ENCODE measurements at regions not wholly inside any gene's neighbourhood (a gene's known extent, or its start where the extent isn't known, plus 50 kb on each side); places are given as distances from the start of the nearest gene placed in this dataset.

DNA sequence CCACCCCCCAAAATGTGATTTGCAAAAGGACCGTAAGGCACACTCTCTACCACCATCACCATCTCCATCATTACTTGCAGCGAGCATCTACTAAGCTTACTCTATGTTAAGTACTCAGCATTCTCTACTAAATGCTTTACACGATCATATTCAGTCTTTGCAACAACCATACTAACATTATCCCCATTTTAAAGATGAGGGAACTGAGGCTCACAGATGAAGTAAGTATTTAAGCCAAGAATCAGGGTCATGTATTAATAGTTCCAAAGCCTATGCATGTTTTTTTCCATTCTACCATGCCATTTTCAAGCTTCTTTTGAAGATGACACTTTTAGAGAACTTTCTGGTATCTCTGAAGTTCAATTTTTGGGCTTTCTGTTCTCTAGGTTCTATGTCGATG lies 121.7 kb upstream of the ANKRD55 start:
- H4K20me1 ChIP-seq (replicated peaks; ENCODE audit: control insufficient read depth, insufficient read depth, low read length), result no peaks in the 10 kb centered on the region
- H3K9me3 ChIP-seq (replicated peaks; ENCODE audit: control insufficient read depth, insufficient read depth, low read depth, low read length), result no peaks in the 10 kb centered on the region
- BruUV-seq (replicated peaks), result no TSS peak
- no peak overlapping the region for H3K4me3 ChIP-seq
- H3K79me2 ChIP-seq (ENCODE audit: control insufficient read depth, insufficient read depth, low read length), result no peaks in the 10 kb centered on the region
- H3K36me3 ChIP-seq (ENCODE audit: control insufficient read depth, insufficient read depth, low read length), result no peaks in the 10 kb centered on the region
- H3K4me2 ChIP-seq (ENCODE audit: insufficient read depth, low read length), result no peak overlapping the region
- in situ Hi-C loops (cut with MboI), result no loop called here
- DNase-seq (ENCODE audit: extremely low read depth in 1 of 4, low spot score in 3 of 4) (no peak), FAIRE-seq (no peak), ATAC-seq (no peak)
- no peak overlapping the region for H3K9ac ChIP-seq (ENCODE audit: insufficient read depth in 1 of 2, low read depth in 2 of 2, low read length in 2 of 2)
- no peak overlapping the region for H3K27ac ChIP-seq (ENCODE audit: extremely low read depth, low read depth, low read length)
- ChIA-PET CTCF (ENCODE audit: low intra/inter-chr PET ratio) (no interaction called here), POLR2A (interaction anchor here (0.6 kb wide), 1 partner anchor 167 kb away, joined by 3 read pairs; no protein-coding TSS in a partner anchor)
- H2AFZ ChIP-seq (ENCODE audit: low read depth, low read length), result no peak overlapping the region
- no peaks in the 10 kb centered on the region for H3K4me1 ChIP-seq (replicated peaks in 1 of 2; ENCODE audit: control insufficient read depth in 2 of 2, insufficient read depth in 2 of 2, low read length in 2 of 2)
- H3K9me1 ChIP-seq (ENCODE audit: control insufficient read depth, insufficient read depth, low read length), result no peaks in the 10 kb centered on the region
- no peak for TF ChIP-seq POLR2G (IDR thresholded peaks at IDR 0.05; ENCODE audit: low read depth, low read length)
- TF ChIP-seq, protein P1, sequence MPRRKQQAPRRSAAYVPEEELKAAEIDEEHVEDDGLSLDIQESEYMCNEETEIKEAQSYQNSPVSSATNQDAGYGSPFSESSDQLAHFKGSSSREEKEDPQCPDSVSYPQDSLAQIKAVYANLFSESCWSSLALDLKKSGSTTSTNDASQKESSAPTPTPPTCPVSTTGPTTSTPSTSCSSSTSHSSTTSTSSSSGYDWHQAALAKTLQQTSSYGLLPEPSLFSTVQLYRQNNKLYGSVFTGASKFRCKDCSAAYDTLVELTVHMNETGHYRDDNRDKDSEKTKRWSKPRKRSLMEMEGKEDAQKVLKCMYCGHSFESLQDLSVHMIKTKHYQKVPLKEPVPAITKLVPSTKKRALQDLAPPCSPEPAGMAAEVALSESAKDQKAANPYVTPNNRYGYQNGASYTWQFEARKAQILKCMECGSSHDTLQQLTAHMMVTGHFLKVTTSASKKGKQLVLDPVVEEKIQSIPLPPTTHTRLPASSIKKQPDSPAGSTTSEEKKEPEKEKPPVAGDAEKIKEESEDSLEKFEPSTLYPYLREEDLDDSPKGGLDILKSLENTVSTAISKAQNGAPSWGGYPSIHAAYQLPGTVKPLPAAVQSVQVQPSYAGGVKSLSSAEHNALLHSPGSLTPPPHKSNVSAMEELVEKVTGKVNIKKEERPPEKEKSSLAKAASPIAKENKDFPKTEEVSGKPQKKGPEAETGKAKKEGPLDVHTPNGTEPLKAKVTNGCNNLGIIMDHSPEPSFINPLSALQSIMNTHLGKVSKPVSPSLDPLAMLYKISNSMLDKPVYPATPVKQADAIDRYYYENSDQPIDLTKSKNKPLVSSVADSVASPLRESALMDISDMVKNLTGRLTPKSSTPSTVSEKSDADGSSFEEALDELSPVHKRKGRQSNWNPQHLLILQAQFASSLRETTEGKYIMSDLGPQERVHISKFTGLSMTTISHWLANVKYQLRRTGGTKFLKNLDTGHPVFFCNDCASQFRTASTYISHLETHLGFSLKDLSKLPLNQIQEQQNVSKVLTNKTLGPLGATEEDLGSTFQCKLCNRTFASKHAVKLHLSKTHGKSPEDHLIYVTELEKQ (CRISPR knock-in tag; IDR thresholded peaks at IDR 0.05), result no peak
- peak; percentile 67 for TF ChIP-seq RBM25 (IDR thresholded peaks at IDR 0.05; ENCODE audit: low read depth, low read length, severe bottlenecking)
- peaks cover 2 to 6% of the 10 kb centered on the region in 2 experiments; a peak in 2 of 5 replicates for H3K27me3 ChIP-seq (ENCODE audit: control insufficient read depth in 2 of 2, insufficient read depth in 2 of 2, low read length in 2 of 2)
- intact Hi-C loops (cut with micrococcal nuclease), result no loop called here
- 7% methylated on average over 4 of the region's 4 CpGs for WGBS (ENCODE audit: insufficient coverage, low coverage, missing lambda C conversion rate)

Data from K562 (cell line).